Sciatic nerve (tissue), 2 donors: ENCODE measurements at regions not wholly inside any gene's neighbourhood (a gene's known extent, or its start where the extent isn't known, plus 50 kb on each side); places are given as distances from the start of the nearest gene placed in this dataset.
"Not testable (repeated sequence)": the region's sequence is repeated elsewhere in the genome, so short reads cannot be mapped to it uniquely, and the experiment has no call there.

Experiments used
- ATAC-seq: fragments of 200-7000 bp; cut with Tn5 transposase; one replicate; pipeline ENCODE4 v1.9.1; 2020; ENCODE audit warnings: mild to moderate bottlenecking, moderate library complexity
- DNase-seq: peaks from one replicate; pipeline ENCODE4 v3.0.0-alpha.2; 2020; ENCODE audit warnings: low spot score
- intact Hi-C: fragments of 100-400 bp; cut with DNase I; formaldehyde crosslinking; loops from one replicate; pipeline ENCODE4 v1.14.2; 2022
- donor health status: DM: no; HTN: no; CAD: no.
- donor health status: DM: no; HTN: no; CAD: no.

- ATAC-seq (no peak), DNase-seq (no peak)
- intact Hi-C loops = no loop called here
Observed at GRCh38 chr17:54172096-54172984, 349.6 kb downstream of the KIF2B start.

GRCh38 chr17:54172985-54173316 is 350.2 kb downstream of the KIF2B start:
- DNase-seq = no peak
- no peak for ATAC-seq
- intact Hi-C loops = no loop called here

GRCh38 chr17:54177606-54178308 is 355.0 kb downstream of the KIF2B start:
- intact Hi-C loops = no loop called here
- ATAC-seq = no peak
- no peak for DNase-seq

GRCh38 chr17:54180950-54181349 is 358.2 kb downstream of the KIF2B start:
- intact Hi-C loops = no loop called here
- ATAC-seq = no peak
- DNase-seq = no peak

GRCh38 chr17:54191261-54191660 is 368.5 kb downstream of the KIF2B start:
- DNase-seq = no peak
- intact Hi-C loops = no loop called here

GRCh38 chr17:54194268-54194667 is 371.5 kb downstream of the KIF2B start:
- ATAC-seq (no peak), DNase-seq (no peak)
- intact Hi-C loops = no loop called here

More at GRCh38 chr17:54191261-54191660, 368.5 kb downstream of the KIF2B start:
- no peak for ATAC-seq

- ATAC-seq (no peak), DNase-seq (no peak)
- intact Hi-C loops = no loop called here
Observed at GRCh38 chr17:54196751-54197150, 374.0 kb downstream of the KIF2B start.

GRCh38 chr17:54201380-54201779 is 378.7 kb downstream of the KIF2B start:
- ATAC-seq, intact Hi-C loops, DNase-seq: not testable (repeated sequence)

- intact Hi-C loops = no loop called here
- no peak for ATAC-seq
- no peak for DNase-seq
Observed at GRCh38 chr17:54220829-54221228, 398.1 kb downstream of the KIF2B start.

- intact Hi-C loops = no loop called here
- no peak for ATAC-seq
- no peak for DNase-seq
Observed at GRCh38 chr17:54221499-54221898, 398.8 kb downstream of the KIF2B start.

- no peak for ATAC-seq
- intact Hi-C loops = no loop called here
Observed at GRCh38 chr17:54235571-54235970, 412.8 kb downstream of the KIF2B start.

GRCh38 chr17:54237911-54238515 is 415.3 kb downstream of the KIF2B start:
- ATAC-seq (no peak), DNase-seq (no peak)
- intact Hi-C loops = no loop called here

More at GRCh38 chr17:54235571-54235970, 412.8 kb downstream of the KIF2B start:
- no peak for DNase-seq

GRCh38 chr17:54239291-54239690 is 416.6 kb downstream of the KIF2B start:
- DNase-seq (no peak), ATAC-seq (no peak)
- intact Hi-C loops = no loop called here

- no peak for ATAC-seq
- DNase-seq = no peak
- intact Hi-C loops = no loop called here
Observed at GRCh38 chr17:54255696-54256095, 433.0 kb downstream of the KIF2B start.

GRCh38 chr17:54256401-54256929 is 433.7 kb downstream of the KIF2B start:
- ATAC-seq = no peak

GRCh38 chr17:54257440-54257839 is 434.7 kb downstream of the KIF2B start:
- intact Hi-C loops = no loop called here
- no peak for DNase-seq
- ATAC-seq = no peak

More at GRCh38 chr17:54256401-54256929, 433.7 kb downstream of the KIF2B start:
- intact Hi-C loops = no loop called here
- no peak for DNase-seq

GRCh38 chr17:54259476-54259875 is 436.7 kb downstream of the KIF2B start:
- no peak for ATAC-seq
- no peak for DNase-seq
- intact Hi-C loops = no loop called here

GRCh38 chr17:54261465-54261864 is 438.7 kb downstream of the KIF2B start:
- intact Hi-C loops = no loop called here
- DNase-seq = no peak
- no peak for ATAC-seq

GRCh38 chr17:54269881-54270280 is 447.2 kb downstream of the KIF2B start:
- DNase-seq = no peak
- intact Hi-C loops = no loop called here
- no peak for ATAC-seq

GRCh38 chr17:54270499-54270898 is 447.8 kb downstream of the KIF2B start:
- intact Hi-C loops = no loop called here
- ATAC-seq (no peak), DNase-seq (no peak)
